Spleen (tissue), 7 donors: ENCODE measurements at regions not wholly inside any gene's neighbourhood (a gene's known extent, or its start where the extent isn't known, plus 50 kb on each side); places are given as distances from the start of the nearest gene placed in this dataset.

Experiments used
- POLR2A ChIP-seq, 3 donors: fragments of 450-650 bp; IDR thresholded peaks; one replicate each; pipeline ENCODE4 v1.5.1; 2017; ENCODE audit warnings: antibody characterized with exemption in 3 of 3, mild to moderate bottlenecking in 1 of 3
- TF ChIP-seq, protein P1 (sequence below), 11 experiments: fragments of 200-600 bp in 7 of 11; fragments of 450-650 bp in 4 of 11; sonication (generic) in 4 of 11; IDR thresholded peaks in 8 of 11; conservative IDR thresholded peaks in 3 of 11; 1 replicate in 7 of 11; 2 replicates in 4 of 11; pipeline versions ENCODE4 v1.4.0 to v1.8.0; 2016 to 2021; ENCODE audit warnings: antibody characterized with exemption in 11 of 11, inconsistent platforms in 4 of 11, mild to moderate bottlenecking in 1 of 11
- donor health status: DM: no; HTN: no; CAD: no; lungs with moderate emphysema.
- donor health status: DM: no; HTN: no; CAD: no.
- donor health status: DM: no; HTN: no; CAD: no.

DNA sequence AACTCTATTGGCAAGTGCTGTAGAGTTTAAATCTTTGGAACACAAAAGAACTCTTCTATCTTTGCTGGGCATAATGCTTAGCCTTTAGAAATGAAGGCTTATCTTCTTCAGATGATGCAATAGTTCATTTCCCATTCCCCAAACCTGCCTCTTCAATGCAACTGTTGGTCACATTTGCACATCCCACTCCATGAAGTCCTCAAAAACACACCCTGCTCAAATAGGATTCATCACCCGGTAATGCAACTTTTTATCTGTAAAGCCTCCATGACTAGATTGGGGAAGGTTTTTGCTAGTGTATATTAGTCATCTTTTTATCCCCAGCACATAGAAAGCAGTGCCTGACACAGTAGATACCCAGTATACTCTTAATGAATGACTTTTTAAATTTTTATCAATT is 376.4 kb downstream of the RBM43 start:
- no peak for TF ChIP-seq POLR2A (IDR thresholded peaks at IDR 0.05)
- TF ChIP-seq, protein P1, sequence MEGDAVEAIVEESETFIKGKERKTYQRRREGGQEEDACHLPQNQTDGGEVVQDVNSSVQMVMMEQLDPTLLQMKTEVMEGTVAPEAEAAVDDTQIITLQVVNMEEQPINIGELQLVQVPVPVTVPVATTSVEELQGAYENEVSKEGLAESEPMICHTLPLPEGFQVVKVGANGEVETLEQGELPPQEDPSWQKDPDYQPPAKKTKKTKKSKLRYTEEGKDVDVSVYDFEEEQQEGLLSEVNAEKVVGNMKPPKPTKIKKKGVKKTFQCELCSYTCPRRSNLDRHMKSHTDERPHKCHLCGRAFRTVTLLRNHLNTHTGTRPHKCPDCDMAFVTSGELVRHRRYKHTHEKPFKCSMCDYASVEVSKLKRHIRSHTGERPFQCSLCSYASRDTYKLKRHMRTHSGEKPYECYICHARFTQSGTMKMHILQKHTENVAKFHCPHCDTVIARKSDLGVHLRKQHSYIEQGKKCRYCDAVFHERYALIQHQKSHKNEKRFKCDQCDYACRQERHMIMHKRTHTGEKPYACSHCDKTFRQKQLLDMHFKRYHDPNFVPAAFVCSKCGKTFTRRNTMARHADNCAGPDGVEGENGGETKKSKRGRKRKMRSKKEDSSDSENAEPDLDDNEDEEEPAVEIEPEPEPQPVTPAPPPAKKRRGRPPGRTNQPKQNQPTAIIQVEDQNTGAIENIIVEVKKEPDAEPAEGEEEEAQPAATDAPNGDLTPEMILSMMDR (IDR thresholded peaks at IDR 0.05 in 8 of 11, conservative IDR thresholded peaks at IDR 0.05 in 3 of 11): no peak
